Aorta (tissue), 5 donors: ENCODE measurements at regions not wholly inside any gene's neighbourhood (a gene's known extent, or its start where the extent isn't known, plus 50 kb on each side); places are given as distances from the start of the nearest gene placed in this dataset.

Experiments used
- ATAC-seq: fragments of 200-7000 bp; cut with Tn5 transposase; one replicate; pipeline ENCODE4 v1.9.1; 2022; ENCODE audit warnings: moderate library complexity; ENCODE audit not compliant: low FRiP score
- DNase-seq, 2 donors: peaks; one replicate each; pipeline ENCODE4 v3.0.0-alpha.2; 2020
- H3K27ac ChIP-seq, 2 donors: one replicate each; pipeline ENCODE4 v1.5.1; 2013; ENCODE audit warnings: low read length in 2 of 2, mild to moderate bottlenecking in 2 of 2, moderate library complexity in 2 of 2, control low read depth in 1 of 2, inconsistent platforms in 1 of 2, low read depth in 1 of 2
- H3K27me3 ChIP-seq, 2 donors: one replicate each; pipeline ENCODE4 v1.6.1; 2013; ENCODE audit warnings: control low read depth in 1 of 2, low read length in 1 of 2, mild to moderate bottlenecking in 1 of 2, moderate library complexity in 1 of 2; ENCODE audit not compliant: insufficient read depth in 2 of 2, control insufficient read depth in 1 of 2
- H3K36me3 ChIP-seq, 2 donors: one replicate each; pipeline ENCODE4 v1.6.1; 2013; ENCODE audit warnings: control low read depth in 1 of 2, low read length in 1 of 2, mild to moderate bottlenecking in 1 of 2; ENCODE audit not compliant: insufficient read depth in 2 of 2, control insufficient read depth in 1 of 2
- H3K4me1 ChIP-seq, 2 donors: one replicate each; pipeline ENCODE4 v1.6.1; 2013; ENCODE audit warnings: low read length in 2 of 2, control low read depth in 1 of 2, mild to moderate bottlenecking in 1 of 2, moderate library complexity in 1 of 2; ENCODE audit not compliant: insufficient read depth in 2 of 2, control insufficient read depth in 1 of 2
- H3K4me3 ChIP-seq, 2 donors: one replicate each; pipeline ENCODE4 v1.5.1; 2013; ENCODE audit warnings: low read length in 2 of 2, control low read depth in 1 of 2, mild to moderate bottlenecking in 1 of 2
- H3K9me3 ChIP-seq: one replicate; pipeline ENCODE4 v1.6.1; 2013; ENCODE audit warnings: mild to moderate bottlenecking, low read length; ENCODE audit not compliant: control insufficient read depth
- WGBS, 2 donors: extraction: QIAGEN DNeasy Blood & Tissue Kit; methylation state at CpG; one replicate each; pipeline ENCODE4 v1.1.7; 2013; 5-methylcytosine and 5-hydroxymethylcytosine counted together
- intact Hi-C, 2 donors: fragments of 100-400 bp; cut with DNase I; formaldehyde crosslinking; loops; one replicate each; pipeline versions ENCODE4 v1.14.2 to v1.15.0; 2022
- donor health status: healthy with polysubstance abuse.
- donor health status: Bipolar disorder and iron deficiency.
- donor health status: DM: no; HTN: no; CAD: no.
- donor health status: DM: no; HTN: no; CAD: no.
- donor health status: DM: yes; HTN: yes; CAD: no.

DNA sequence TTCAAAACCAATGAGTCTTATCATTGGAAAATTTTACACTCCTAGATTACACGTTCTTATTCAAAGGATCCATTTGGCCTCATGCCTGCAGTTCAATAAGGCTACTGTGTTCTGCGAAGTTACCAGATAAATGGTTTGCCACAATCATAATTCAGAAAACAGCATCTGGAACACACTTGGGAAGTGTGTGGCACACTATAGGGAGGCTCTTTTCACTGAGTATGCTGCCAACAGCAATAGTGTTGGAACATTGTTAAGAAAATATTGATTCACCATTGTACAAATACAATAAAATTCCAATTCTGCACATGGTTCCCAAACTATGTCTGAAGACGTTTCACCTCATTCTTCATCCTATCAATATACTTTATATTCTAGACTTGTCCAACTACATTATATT lies 141.4 kb upstream of the DOK6 start:
- WGBS, 2 donors, result 10 to 17% methylated on average over 3 of the region's 3 CpGs
- H3K4me1 ChIP-seq, result no peaks in the 10 kb centered on the region
- no peak for DNase-seq
- no peaks in the 10 kb centered on the region for H3K9me3 ChIP-seq
- intact Hi-C loops, result no loop called here
- no peak overlapping the region for H3K4me3 ChIP-seq
- no peaks in the 10 kb centered on the region for H3K36me3 ChIP-seq
- no peak for ATAC-seq
- no peaks in the 10 kb centered on the region for H3K27me3 ChIP-seq
- no peak overlapping the region for H3K27ac ChIP-seq

DNA sequence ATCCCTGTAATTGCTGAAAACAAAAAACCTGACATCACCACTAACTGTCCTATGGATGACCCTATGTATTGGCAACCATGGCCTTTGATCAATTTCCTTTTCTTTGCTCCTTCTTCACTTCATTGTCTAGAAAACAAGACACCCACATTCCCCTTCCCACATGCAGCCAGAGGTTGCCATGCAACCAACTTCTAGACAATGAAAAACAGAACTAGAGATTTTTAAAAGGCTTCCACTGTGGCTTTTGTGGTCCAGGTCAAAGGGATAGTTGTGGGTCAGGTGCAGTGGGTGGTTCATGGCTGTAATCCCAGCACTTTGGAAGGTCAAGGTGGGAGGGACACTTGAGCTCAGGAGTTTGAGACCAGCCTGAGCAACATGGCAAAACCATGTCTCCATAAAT lies 139.3 kb upstream of the DOK6 start:
- H3K9me3 ChIP-seq, result no peaks in the 10 kb centered on the region
- intact Hi-C loops, result no loop called here
- no peaks in the 10 kb centered on the region for H3K36me3 ChIP-seq
- H3K4me1 ChIP-seq, result no peaks in the 10 kb centered on the region
- no peaks in the 10 kb centered on the region for H3K27me3 ChIP-seq
- ATAC-seq (no peak), DNase-seq (no peak)
- no peak overlapping the region for H3K27ac ChIP-seq
- no peak overlapping the region for H3K4me3 ChIP-seq

DNA sequence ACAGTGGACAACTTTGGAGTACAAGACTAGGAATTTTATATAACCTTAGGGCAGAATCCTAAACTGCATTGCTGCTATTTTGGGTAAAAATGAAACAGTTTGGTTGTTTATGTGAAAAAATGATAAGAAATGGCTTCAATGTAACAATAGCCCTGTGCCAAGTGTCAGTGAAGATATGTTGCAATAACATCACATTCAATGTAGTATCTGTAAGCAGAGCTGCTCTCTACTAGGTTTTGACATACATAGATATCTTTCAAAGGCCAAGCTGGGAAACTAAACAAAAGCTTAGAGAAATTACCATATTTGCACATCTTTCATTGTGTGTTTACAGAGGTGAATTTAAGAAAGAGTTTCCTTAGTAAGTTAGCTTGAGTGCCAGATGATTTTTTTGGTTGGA lies 135.0 kb upstream of the DOK6 start:
- ATAC-seq (no peak), DNase-seq (no peak)
- H3K4me1 ChIP-seq, result no peaks in the 10 kb centered on the region
- no peaks in the 10 kb centered on the region for H3K36me3 ChIP-seq
- no peaks in the 10 kb centered on the region for H3K9me3 ChIP-seq
- H3K27me3 ChIP-seq, result no peaks in the 10 kb centered on the region
- intact Hi-C loops, result no loop called here
- H3K4me3 ChIP-seq, result no peak overlapping the region
- H3K27ac ChIP-seq, result no peak overlapping the region

DNA sequence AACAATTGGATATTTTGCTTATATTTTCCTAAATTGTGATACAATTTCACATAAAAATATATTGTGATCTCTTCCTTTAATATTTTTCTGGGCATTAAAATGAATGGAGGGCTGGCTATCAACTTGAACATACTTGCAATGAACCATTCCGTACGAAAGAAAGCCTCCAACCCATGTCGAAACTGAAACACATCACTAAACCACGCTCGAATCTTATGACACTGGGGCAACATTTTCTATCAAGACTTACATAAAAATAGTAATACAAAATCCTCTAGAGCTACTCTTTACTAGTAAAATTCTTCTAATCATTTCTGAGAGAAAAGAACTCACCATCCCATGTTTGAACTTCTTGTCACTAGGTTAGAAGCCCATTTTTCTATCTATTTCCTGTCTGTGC lies 132.8 kb upstream of the DOK6 start:
- Histone ChIP-seq H3K36me3 (no peaks in the 10 kb centered on the region), H3K4me3 (no peak overlapping the region), H3K27ac (no peak overlapping the region), H3K4me1 (no peaks in the 10 kb centered on the region), H3K27me3 (no peaks in the 10 kb centered on the region), H3K9me3 (no peaks in the 10 kb centered on the region)
- ATAC-seq (no peak), DNase-seq (no peak)
- 94 to 96% methylated on average over 5 of the region's 5 CpGs for WGBS, 2 donors
- intact Hi-C loops, result no loop called here

DNA sequence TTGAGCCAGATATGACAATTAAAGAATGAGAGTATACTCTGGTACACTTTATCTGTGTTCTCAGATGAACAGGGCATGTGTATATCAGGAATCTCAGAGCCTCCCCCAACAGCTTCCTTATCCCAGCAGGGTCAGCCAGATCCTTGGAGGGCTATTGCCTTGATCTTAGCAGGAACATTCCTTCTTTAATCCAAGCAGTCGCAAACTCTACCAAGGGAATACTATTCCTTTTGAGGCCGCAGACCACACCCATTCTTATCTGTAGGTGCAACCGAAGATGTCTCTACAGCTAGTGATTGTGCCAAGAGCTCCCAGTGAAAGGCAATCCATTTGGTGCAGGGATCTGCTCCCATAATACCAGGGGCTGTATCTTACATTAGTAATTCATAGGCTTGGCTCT lies 118.3 kb upstream of the DOK6 start:
- Histone ChIP-seq H3K4me1 (no peaks in the 10 kb centered on the region), H3K27ac (no peak overlapping the region), H3K27me3 (no peaks in the 10 kb centered on the region), H3K9me3 (no peaks in the 10 kb centered on the region), H3K4me3 (no peak overlapping the region), H3K36me3 (no peaks in the 10 kb centered on the region)
- ATAC-seq (no peak), DNase-seq (no peak)
- 58 to 80% methylated on average over 3 of the region's 3 CpGs for WGBS, 2 donors
- intact Hi-C loops, result no loop called here

DNA sequence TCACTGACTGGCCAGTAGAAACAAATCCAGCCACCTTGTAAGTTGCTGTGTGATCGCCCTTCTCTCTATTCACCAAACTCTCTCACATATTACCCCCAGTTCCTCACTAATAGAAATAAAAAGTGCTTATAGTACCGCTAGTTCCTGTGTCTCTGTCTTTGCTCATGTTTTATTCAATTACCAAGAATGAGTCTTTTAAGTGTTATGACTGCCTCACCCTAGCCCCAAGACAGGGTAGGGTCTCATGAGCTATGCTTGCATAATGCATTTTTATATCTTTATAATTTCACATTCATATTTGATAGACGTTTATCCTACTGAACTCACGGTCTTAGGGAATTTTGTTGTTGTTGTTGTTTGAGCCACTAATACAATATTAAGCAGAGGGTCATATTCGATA lies 109.6 kb upstream of the DOK6 start:
- Histone ChIP-seq H3K9me3 (no peaks in the 10 kb centered on the region), H3K27ac (no peak overlapping the region), H3K4me1 (no peaks in the 10 kb centered on the region), H3K36me3 (no peaks in the 10 kb centered on the region), H3K4me3 (no peak overlapping the region), H3K27me3 (no peaks in the 10 kb centered on the region)
- no peak for ATAC-seq
- no peak for DNase-seq
- intact Hi-C loops, result no loop called here
- 92% methylated on average over 5 of the region's 5 CpGs for WGBS, 2 donors

DNA sequence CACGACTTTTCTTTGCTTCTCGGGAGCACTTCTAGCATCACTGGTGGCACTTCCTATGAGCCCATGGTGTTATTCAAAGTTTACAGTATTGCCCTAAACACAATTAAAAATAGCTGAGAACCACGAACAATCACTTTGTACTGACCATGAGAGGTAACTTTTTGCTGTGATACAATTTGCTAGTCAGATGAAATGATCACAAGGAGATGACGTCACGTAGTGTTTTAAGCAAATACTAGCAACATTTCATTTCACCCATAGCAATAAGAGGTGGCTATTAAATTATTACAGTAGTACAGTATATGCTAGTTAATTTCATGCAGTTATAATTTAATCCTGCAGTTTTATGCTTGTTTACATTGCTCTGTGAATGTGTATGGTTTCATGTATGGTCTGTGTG lies 108.9 kb upstream of the DOK6 start:
- intact Hi-C loops, result no loop called here
- 86 to 88% methylated on average over 5 of the region's 5 CpGs for WGBS, 2 donors

DNA sequence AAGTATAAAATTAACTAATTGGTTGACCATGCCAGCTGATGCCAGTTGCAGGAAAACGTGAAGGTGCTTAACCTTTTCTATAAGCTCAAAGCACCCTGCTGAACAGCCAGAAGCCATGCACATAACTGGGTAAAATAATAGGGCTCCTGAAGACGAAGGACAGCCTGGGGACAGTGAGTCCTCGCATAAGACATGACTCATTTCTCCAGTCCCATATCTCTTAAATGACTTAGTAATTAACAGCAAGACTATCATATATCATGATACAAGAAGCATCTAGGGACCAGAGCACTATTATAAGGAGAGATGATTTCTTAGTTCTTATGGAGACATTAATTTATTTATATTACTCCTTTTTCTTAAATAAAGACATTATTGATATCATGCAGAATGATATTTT lies 100.5 kb upstream of the DOK6 start:
- no peaks in the 10 kb centered on the region for H3K27me3 ChIP-seq
- no peaks in the 10 kb centered on the region for H3K4me1 ChIP-seq
- ATAC-seq, result no peak
- H3K4me3 ChIP-seq, result no peak overlapping the region
- intact Hi-C loops, result no loop called here
- H3K36me3 ChIP-seq, result no peaks in the 10 kb centered on the region
- 71 to 78% methylated on average over 3 of the region's 3 CpGs for WGBS, 2 donors
- no peaks in the 10 kb centered on the region for H3K9me3 ChIP-seq
- H3K27ac ChIP-seq, result no peak overlapping the region
- DNase-seq, result no peak

More for the DNA sequence above, 108.9 kb upstream of the DOK6 start:
- no peak for DNase-seq
- Histone ChIP-seq H3K36me3 (no peaks in the 10 kb centered on the region), H3K27ac (no peak overlapping the region), H3K4me3 (no peak overlapping the region), H3K27me3 (no peaks in the 10 kb centered on the region), H3K4me1 (no peaks in the 10 kb centered on the region), H3K9me3 (no peaks in the 10 kb centered on the region)
- ATAC-seq, result no peak

DNA sequence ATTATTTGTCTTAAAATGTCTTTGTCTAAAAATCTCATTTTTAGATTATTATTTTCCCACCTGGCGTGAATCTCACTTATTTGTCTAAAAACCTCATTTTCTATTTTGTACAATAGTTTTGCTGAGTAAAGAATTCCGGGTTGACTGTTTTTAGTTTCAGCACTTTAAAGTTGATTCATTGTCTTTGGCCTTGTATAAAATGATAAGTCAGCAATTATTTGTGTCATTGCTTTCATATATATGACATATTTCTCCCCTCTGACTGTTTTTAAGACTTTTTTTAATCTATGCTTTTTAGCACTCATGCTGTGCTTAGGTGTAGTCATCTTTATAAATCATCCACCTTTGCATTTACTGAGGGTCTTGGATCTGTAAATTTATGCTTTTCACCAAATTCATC lies 92.1 kb upstream of the DOK6 start:
- ATAC-seq (no peak), DNase-seq (no peak)
- Histone ChIP-seq H3K9me3 (peaks cover 3% of the 10 kb centered on the region), H3K4me3 (no peak overlapping the region), H3K36me3 (no peaks in the 10 kb centered on the region), H3K27me3 (no peaks in the 10 kb centered on the region), H3K27ac (no peak overlapping the region), H3K4me1 (no peaks in the 10 kb centered on the region)
- 54 to 63% methylated on average over 2 of the region's 2 CpGs for WGBS, 2 donors
- intact Hi-C loops, result no loop called here

DNA sequence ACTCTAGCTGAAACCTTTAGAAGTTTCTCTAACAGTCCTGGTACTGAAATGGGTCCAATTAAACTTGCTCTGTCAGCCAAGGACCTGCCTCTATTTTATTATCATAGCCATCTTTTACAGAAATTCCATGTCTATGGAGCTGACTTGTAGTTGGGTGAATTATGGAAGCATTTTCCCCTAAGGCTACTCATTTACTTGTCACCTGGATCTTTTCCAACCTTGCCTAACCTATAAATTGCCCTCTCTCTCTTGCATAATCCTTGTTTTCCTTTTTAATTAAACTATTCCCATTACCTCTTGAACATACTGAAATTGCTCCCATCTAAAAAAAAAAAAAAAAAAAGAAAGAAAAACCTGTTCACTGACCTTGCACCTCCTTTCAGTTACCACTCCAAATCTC lies 74.6 kb upstream of the DOK6 start:
- H3K9me3 ChIP-seq, result no peaks in the 10 kb centered on the region
- no peak overlapping the region for H3K27ac ChIP-seq
- no peak overlapping the region for H3K4me3 ChIP-seq
- no peaks in the 10 kb centered on the region for H3K27me3 ChIP-seq
- DNase-seq (no peak), ATAC-seq (no peak)
- intact Hi-C loops, result no loop called here
- no peaks in the 10 kb centered on the region for H3K36me3 ChIP-seq
- H3K4me1 ChIP-seq, result no peaks in the 10 kb centered on the region
